ENCODE measurements at regions not wholly inside any gene's neighbourhood (a gene's known extent, or its start where the extent isn't known, plus 50 kb on each side); places are given as distances from the start of the nearest gene placed in this dataset.

DNA sequence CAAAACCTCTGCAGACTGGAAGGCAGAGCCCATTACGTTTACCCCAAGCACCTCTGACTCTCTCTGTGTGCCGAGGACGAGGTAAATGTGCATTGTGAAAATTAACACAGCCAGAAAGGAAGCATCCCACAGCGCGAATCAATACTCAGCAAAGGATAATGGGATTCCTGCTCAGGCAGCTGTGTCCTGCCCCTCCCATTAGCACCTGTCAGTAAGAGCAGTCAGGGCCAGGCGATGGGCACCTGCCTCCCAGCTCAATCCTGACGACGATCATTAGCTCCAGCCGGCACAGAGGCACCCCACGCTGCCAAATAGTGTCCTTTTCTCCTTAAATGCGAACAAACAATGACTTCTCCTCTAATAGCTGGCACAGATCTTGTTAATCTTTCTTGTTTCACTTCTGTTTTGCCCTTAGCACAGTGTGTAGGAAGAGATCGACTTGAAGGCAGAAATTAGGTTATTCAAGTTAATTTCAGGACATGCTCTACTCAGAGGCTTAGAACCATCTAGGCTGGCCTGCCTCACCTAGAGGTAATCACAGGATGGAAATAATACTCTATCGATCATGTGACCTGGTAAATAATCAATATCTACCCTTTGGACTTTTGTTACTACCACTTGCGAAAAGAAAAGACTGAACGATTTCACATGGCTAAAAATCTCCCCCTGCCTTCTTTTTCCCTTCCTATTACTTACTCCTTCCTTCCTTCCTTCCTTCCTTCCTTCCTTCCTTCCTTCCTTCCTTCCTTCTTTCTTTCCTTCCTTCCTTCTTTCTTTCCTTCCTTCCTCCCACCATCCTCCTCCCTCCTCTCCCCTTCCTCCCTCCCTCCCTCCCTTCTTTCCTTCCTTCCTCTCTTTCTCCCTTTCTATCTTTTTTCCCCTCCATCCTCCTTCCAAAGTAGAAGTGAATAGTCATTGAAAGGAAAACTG lies 487.9 kb upstream of the ID2 start:
- Histone ChIP-seq H2BK120ac (ENCODE audit: low read depth, low read length, poor library complexity, severe bottlenecking) (no peak overlapping the region), H4K5ac (ENCODE audit: insufficient read length, low read depth, low read length) (no peak overlapping the region), H3K9me3 (ENCODE audit: control insufficient read depth, low read depth, low read length) (no peaks in the 10 kb centered on the region), H3K23ac (ENCODE audit: insufficient read length, low read depth, low read length) (no peak overlapping the region), H3K23me2 (ENCODE audit: insufficient read length, low read depth, low read length, poor library complexity, severe bottlenecking) (no peaks in the 10 kb centered on the region), H2AK5ac (ENCODE audit: insufficient read length, low read length) (no peak overlapping the region), H4K8ac (replicated peaks; ENCODE audit: insufficient read length, low read depth, low read length) (no peak overlapping the region), H3K18ac (ENCODE audit: insufficient read length, low read depth, low read length) (no peak overlapping the region), H3K9ac (ENCODE audit: extremely low read depth, insufficient read length, low read length) (no peak overlapping the region), H2BK5ac (ENCODE audit: insufficient read length, low read length) (no peak overlapping the region), H3K14ac (ENCODE audit: insufficient read depth, low read length) (no peak overlapping the region), H3K79me2 (ENCODE audit: insufficient read depth, low read length) (no peaks in the 10 kb centered on the region), H2BK20ac (ENCODE audit: low read depth, low read length, poor library complexity, severe bottlenecking) (no peak overlapping the region), H3K79me1 (ENCODE audit: insufficient read depth, low read depth, low read length, poor library complexity, severe bottlenecking) (no peaks in the 10 kb centered on the region), H3K4ac (ENCODE audit: low read depth, low read length) (no peak overlapping the region), H2AFZ (ENCODE audit: low read length) (no peak overlapping the region), H4K20me1 (ENCODE audit: control insufficient read depth, insufficient read depth, insufficient read length) (no peaks in the 10 kb centered on the region), H3K56ac (ENCODE audit: insufficient read length, low read depth, low read length) (no peak overlapping the region), H3K27ac (ENCODE audit: insufficient read length, low read depth, low read length) (no peak overlapping the region), H2BK15ac (ENCODE audit: low read depth, low read length) (no peak overlapping the region), H3T11ph (ENCODE audit: low read length) (no peak overlapping the region), H3K27me3 (ENCODE audit: insufficient read depth, low read length) (no peaks in the 10 kb centered on the region), H3K4me1 (ENCODE audit: insufficient read depth, low read length) (peaks cover 5% of the 10 kb centered on the region; the same call in 1 of the 2 replicates), H4K91ac (ENCODE audit: insufficient read length, low read depth, low read length) (no peak overlapping the region), H3K4me2 (ENCODE audit: insufficient read depth, insufficient read length, low read length) (no peak overlapping the region), H2BK12ac (ENCODE audit: insufficient read length, low read depth, low read length) (no peak overlapping the region)
- TF ChIP-seq, protein P1, sequence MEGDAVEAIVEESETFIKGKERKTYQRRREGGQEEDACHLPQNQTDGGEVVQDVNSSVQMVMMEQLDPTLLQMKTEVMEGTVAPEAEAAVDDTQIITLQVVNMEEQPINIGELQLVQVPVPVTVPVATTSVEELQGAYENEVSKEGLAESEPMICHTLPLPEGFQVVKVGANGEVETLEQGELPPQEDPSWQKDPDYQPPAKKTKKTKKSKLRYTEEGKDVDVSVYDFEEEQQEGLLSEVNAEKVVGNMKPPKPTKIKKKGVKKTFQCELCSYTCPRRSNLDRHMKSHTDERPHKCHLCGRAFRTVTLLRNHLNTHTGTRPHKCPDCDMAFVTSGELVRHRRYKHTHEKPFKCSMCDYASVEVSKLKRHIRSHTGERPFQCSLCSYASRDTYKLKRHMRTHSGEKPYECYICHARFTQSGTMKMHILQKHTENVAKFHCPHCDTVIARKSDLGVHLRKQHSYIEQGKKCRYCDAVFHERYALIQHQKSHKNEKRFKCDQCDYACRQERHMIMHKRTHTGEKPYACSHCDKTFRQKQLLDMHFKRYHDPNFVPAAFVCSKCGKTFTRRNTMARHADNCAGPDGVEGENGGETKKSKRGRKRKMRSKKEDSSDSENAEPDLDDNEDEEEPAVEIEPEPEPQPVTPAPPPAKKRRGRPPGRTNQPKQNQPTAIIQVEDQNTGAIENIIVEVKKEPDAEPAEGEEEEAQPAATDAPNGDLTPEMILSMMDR (conservative IDR thresholded peaks at IDR 0.05) = no peak
- DNase-seq = peak; percentile 79
- Mint-ChIP-seq H3K36me3 (ENCODE audit: insufficient read depth in 1 of 3, low read depth in 3 of 3) (no peaks in the 10 kb centered on the region; a peak in 1 of 7 replicates), H3K9me3 (no peaks in the 10 kb centered on the region; a peak in 1 of 5 replicates), H3K4me1 (peaks cover 32 to 33% of the 10 kb centered on the region in 2 experiments), H3K4me3 (no peak overlapping the region), H3K27ac (peak overlapping the region in 2 of 3 experiments; percentile 15 to 26; a peak in 4 of 7 replicates), H3K27me3 (ENCODE audit: low read depth) (0 out of 2 replicates have a peak, but pooled peaks cover 2% of the 10 kb centered on the region)
- WGBS (ENCODE audit: extremely low coverage, insufficient read length, low lambda C conversion rate) = no CpG with 5 or more reads among the region's 15 CpGs

Measured in H9 (cell line).